NCI-H510A treated with DMSO at 0.1 percent for 48 hours (cell line): ENCODE measurements at regions not wholly inside any gene's neighbourhood (a gene's known extent, or its start where the extent isn't known, plus 50 kb on each side); places are given as distances from the start of the nearest gene placed in this dataset.
"Not testable (repeated sequence)": the region's sequence is repeated elsewhere in the genome, so short reads cannot be mapped to it uniquely, and the experiment has no call there.

Experiments
- DNase-seq: peaks from one replicate; lab custom pipeline; 2025; lab: John Stamatoyannopoulos, UW

GRCh38 chr9:85077146-85077545 is 407.6 kb downstream of the NTRK2 start:
- not testable (repeated sequence) for DNase-seq
